Uterus (tissue), 2 donors: ENCODE measurements at regions not wholly inside any gene's neighbourhood (a gene's known extent, or its start where the extent isn't known, plus 50 kb on each side); places are given as distances from the start of the nearest gene placed in this dataset.

Experiments used
- CTCF ChIP-seq, 4 experiments: fragments of 200-600 bp in 2 of 4; fragments of 450-650 bp in 2 of 4; sonication (generic) in 2 of 4; IDR thresholded peaks; one replicate each; pipeline ENCODE4 v1.5.1; 2016 to 2019; ENCODE audit warnings: antibody characterized with exemption in 4 of 4, mild to moderate bottlenecking in 2 of 4, moderate library complexity in 1 of 4
- POLR2A ChIP-seq, 2 donors: fragments of 450-650 bp; IDR thresholded peaks; one replicate each; pipeline ENCODE4 v1.6.1; 2016; ENCODE audit warnings: antibody characterized with exemption in 2 of 2, mild to moderate bottlenecking in 1 of 2, moderate library complexity in 1 of 2

DNA sequence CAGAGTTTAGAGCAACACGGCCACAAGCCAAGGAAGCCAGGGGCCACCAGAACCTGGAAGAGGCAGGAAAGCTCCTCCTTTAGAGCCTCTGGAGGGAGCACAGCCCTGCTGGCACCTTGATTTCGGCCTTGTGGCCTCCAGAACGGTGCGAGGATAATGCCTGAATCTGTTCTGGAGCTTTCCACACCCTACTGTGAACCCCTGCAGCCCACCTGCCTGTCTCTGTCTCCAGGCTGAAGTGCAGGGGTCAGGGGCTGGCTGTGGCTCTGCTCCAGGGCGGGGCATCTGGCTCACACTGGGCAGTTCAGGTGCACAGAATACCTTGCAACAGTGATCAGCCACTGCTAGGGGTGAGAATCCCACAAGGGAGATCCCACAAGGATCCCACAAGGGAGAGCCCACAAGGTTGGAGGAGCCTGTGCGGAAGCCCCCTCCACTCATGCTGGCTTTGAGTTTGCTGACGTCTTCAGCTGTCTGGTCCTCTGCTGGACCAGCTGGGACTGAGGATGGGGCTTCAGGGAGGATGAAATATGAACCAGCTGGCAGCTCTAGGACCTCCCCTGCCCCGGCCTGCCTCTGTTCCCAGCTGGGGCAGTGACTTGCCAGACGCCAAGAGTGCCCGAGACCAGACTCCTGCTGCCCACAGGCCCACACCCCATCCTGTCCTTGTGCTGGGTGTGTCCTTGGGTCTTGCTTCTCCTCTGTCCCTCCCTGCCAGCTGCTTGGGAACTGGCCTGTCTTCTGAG is 56.4 kb upstream of the OTOS start:
- TF ChIP-seq CTCF (IDR thresholded peaks at IDR 0.05) (no peak), POLR2A (IDR thresholded peaks at IDR 0.05) (no peak)
